8988T (cell line): ENCODE measurements at regions not wholly inside any gene's neighbourhood (a gene's known extent, or its start where the extent isn't known, plus 50 kb on each side); places are given as distances from the start of the nearest gene placed in this dataset.
"Not testable (repeated sequence)": the region's sequence is repeated elsewhere in the genome, so short reads cannot be mapped to it uniquely, and the experiment has no call there.

Experiments used
- DNase-seq: peaks from one replicate; pipeline ENCODE4 v3.0.0; 2011

DNA sequence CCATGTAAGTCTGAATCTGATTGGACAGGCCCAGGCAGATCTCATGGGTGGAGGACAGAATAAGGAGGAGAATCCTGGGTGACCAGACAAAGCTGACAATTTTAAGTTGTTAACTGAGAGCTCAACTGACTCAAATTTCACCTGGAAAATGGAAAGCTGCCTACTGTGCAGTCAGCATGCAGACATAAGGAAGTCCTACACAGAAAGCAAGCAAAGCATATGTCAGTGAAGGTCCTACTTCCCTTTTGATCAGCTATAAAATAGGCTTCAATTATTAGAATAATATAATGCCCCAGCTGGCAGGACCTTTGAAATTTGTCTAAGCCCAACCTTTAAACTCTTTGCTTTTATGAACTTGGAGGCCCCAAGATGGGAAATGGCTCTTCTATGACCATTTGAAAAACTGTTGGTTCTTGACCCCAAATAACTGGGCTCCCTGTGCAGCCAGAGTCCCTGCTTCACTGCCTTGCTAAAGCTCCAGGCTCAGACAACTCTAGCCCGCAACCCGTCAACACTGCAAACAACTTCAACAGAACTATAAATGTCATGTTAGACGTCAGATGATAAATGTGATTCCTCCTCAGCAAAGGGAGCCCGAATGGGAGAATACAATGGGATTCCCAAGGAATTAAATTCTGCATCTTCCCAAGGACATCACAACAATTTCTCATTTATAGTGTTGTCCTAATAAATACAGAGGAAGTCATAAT is 118.9 kb upstream of the ADRA1B start:
- no peak for DNase-seq

- DNase-seq, result no peak
Measured at GRCh38 chr5:159799701-159800100, 116.6 kb upstream of the ADRA1B start.

DNA sequence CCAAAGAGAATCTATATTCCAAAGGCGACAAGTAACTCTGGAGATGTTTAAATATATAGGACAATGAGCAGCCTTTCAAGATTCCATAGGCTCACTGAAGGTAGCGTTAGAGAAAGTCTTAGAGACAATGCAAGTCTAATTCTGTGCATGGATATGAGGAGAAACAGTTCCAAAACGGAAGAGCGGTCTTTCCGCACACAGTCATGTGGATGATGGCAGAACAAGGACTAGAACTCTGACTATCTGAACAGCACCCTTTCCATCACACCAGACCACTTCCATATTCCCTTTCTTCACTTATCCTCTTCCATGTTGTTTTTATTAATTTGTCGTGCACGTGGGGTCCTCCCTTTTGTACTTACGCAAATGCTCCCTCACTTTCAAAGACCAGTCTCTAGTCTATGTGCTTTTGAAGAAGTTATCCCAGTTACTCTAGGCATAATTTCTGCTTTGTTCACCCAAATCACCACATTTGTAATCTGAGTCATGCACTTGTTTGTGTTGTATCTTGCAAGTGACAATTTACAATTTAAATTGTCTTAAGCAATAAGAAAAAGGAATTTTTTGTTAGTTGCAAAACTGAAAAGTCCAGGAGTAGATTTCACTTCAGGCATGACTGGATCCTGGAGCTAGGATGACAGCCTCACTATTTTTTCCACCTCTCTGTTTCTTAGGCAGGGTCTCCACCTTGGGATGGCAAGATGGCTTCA is 116.0 kb upstream of the ADRA1B start:
- DNase-seq, result no peak

DNA sequence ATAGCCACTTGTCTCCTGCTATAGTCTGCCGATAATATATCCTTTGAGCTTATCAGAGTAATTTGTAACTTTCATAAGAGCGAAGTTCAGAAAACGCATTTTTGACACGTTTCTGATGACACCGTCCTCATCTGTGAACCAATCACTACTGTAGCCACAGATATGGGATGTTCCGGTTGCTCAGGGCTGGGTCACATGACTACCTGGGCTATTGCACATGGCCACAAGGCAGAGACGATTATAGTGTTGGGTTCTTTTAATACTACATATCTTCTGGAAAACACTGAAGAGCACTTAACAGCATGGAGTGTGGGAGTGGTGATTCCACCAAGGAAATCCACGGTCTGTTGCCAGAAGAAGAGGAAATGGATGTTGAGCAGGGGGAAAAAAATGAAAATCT is 115.0 kb upstream of the ADRA1B start:
- no peak for DNase-seq

DNA sequence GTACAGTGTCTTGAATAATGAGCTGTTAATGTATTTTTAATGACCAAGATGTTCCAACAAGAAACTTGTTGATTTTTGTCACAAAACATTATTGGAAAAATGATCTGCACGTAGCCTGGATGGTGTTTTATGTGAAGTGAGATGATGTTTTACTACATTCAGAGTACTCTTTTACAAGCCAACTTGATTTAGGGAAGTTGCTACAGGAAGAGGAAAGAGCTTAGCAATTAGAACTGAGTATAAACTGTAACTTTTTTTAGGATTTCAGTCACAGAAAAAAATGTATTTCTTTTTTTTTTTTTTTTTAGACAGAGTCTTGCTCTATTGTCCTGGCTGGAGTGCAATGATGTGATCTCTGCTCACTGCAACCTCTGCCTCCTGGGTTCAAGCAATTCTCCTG is 113.6 kb upstream of the ADRA1B start:
- DNase-seq, result no peak

GRCh38 chr5:159804121-159804520 is 112.2 kb upstream of the ADRA1B start:
- no peak for DNase-seq

DNA sequence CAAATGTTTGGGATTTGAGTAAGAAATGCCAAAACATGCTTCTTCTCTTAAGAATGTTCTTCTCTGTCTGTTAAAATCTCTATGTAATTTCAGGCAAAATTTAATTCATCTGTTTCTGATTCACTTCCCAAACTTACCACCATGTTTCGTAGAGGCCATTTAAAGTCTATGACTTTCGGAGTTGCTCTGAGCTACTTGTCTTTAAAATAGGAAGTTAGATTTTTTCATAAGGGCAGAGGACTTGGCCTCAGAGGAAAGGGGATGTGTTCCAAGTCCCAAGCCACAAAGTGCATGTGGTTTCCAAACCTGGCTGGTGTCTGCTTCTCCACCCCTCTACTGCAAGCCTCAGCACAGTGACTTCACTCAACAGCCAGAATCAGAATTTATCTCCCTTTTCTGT is 111.3 kb upstream of the ADRA1B start:
- no peak for DNase-seq

DNA sequence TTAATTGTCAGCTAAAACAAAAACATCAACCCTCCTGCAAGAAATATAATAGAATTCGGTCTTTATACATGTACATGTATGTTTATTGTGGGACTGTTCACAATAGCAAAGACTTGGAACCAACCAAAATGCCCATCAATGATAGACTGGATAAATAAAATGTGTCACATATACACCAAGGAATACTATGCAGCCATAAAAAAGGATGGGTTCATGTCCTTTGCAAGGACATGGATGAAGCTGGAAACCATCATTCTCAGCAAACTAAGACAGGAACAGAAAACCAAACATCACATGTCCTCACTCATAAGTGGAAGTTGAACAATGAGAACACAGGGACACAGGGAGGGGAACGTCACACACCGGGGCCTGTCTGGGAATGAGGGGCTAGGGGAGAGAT is 109.1 kb upstream of the ADRA1B start:
- not testable (repeated sequence) for DNase-seq

DNA sequence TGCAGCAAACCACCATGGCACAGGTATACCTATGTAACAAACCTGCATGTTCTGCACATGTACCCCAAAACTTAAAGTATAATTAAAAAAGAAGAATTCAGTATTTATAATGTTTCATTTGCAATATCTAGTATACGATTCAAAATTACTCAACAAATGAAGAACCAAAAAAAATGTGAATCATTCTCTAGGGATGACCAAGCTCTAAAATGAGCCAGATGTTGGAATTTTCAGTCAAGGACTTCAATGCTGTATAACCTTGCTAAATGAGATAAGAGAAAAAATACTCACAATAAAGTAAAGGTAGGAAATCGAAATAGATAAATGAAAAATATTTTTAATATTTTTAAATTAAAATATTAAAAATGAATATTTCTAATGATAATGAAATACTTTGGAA is 108.7 kb upstream of the ADRA1B start:
- DNase-seq, result no peak

DNA sequence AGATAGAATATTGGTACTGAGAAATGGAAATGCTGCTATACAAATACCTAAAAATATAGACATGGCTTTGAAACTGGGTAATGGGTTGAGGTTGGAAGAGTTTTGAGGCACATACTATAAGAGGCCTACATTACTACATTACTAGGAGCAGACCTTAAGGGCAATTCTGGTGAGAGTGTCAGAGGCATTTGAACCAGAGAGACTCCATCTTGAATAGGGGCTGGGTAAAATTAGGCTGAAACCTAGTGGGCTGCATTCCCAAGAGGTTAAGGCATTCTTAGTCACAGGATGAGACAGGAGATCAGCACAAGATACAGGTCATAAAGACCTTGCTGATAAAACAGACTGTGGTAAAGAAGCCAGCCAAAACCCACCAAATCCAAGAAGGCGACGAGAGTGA is 104.6 kb upstream of the ADRA1B start:
- DNase-seq, result no peak

DNA sequence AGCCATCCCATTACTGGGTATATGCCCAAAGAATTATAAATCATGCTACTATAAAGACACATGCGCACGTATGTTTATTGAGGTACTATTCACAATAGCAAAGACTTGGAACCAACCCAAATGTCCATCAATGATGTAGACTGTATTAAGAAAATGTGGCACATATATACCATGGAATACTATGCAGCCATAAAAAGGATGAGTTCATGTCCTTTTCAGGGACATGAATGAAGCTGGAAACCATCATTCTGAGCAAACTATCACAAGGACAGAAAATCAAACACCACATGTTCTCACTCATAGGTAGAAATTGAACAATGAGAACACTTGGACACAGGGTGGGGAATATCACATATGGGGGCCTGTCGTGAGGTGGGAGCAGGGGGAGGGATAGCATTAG is 103.5 kb upstream of the ADRA1B start:
- DNase-seq, result not testable (repeated sequence)

GRCh38 chr5:159814222-159814621 is 102.1 kb upstream of the ADRA1B start:
- DNase-seq, result no peak

DNA sequence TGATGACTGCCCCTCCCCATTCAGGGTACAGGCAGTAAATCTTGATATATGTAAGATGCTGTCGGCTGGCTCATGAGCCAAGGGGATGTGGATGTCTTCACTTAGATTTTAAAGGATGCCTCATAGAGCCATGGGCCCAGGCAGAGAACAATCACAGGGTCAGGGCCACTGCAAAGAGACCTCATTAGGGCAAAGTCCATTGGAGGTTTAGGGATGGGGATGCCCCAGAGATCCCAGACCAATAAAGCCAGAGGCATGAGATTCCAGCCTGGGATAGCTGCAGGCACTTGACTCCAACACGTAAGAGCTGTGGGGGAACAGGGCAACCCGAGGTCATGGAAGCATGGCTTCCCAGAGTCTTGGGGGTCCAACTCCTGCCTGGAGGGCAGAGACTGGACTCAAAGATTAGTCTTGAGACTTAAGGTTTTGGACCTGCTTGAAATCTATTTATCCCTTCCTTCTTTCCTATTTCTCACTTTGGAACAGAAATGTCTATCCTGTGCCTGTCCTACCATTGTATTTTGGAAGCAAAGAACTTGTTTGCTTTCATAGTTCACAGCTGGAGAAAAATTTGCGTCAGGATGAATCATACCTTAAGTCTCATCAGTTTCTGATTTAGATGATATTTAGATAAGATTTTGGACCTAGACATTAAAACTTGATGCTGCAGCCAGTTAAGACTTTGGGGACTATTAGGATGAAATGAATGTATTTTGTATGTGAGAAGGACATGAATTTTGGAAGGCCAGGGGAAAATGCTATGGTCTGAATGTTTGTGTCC is 101.3 kb upstream of the ADRA1B start:
- DNase-seq, result no peak

- no peak for DNase-seq
Measured at GRCh38 chr5:159817262-159818029, 98.8 kb upstream of the ADRA1B start.

DNA sequence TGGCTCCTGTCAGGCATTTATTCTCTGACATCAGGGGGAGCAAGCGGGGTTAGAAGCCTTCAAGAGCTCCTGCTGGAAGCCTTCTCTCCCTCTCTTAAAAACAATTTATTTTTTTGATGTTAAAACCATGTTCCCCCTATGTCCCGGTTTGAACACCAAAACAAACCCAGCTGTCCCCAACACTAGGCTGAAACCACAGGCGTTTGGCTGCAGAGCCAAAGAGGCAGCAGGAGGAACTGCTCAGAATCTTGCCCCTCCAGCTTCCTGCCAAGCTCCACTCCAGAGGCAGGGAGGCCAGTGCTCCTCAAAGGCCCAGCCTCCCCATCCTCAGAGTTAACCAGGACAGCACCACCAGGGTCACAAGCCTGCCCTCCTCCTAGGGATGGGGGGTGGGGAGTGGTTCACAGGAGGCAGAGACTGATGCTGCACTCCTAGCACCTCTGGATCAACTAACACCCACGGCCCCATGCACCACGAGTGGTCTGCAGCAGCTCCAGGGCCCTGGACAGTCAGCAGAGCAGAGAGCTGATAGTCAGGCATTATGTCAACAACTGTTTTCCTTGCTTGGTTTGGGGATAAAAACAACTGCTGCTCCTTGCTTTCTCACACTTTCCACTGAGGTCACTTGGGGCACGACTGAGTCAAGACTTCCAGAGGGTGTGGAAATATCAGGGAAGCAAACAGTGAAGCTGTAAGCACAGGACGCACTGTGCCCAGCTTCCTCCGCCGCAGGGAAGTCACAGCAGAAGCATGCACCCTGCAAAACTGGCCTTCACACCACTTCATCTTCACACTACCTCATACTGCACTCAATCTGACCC is 96.5 kb upstream of the ADRA1B start:
- DNase-seq, result no peak

- no peak for DNase-seq
Measured at GRCh38 chr5:159820692-159821091, 95.6 kb upstream of the ADRA1B start.

DNA sequence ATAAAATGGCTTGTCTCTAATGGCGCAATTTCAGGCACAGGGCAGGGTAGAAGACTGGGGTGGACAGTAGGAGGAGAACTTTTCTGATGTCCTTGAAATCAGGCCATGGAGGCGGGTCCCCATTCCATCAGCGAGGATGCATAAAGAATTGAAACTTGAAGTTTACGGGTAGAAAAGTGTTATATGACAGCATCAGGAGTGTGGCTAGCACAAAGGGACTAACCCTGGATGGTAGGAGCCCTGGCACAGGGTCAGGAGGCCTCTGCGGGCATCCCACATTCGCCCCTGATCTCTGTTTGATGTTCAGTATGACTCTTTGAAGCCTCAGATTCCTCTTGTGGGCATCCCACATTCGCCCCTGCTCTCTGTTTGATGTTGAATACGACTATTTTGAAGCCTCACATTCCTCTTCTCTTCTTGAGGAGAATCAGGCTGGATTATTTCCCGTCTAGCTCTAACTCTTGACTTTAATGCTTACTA is 94.8 kb upstream of the ADRA1B start:
- DNase-seq, result no peak

DNA sequence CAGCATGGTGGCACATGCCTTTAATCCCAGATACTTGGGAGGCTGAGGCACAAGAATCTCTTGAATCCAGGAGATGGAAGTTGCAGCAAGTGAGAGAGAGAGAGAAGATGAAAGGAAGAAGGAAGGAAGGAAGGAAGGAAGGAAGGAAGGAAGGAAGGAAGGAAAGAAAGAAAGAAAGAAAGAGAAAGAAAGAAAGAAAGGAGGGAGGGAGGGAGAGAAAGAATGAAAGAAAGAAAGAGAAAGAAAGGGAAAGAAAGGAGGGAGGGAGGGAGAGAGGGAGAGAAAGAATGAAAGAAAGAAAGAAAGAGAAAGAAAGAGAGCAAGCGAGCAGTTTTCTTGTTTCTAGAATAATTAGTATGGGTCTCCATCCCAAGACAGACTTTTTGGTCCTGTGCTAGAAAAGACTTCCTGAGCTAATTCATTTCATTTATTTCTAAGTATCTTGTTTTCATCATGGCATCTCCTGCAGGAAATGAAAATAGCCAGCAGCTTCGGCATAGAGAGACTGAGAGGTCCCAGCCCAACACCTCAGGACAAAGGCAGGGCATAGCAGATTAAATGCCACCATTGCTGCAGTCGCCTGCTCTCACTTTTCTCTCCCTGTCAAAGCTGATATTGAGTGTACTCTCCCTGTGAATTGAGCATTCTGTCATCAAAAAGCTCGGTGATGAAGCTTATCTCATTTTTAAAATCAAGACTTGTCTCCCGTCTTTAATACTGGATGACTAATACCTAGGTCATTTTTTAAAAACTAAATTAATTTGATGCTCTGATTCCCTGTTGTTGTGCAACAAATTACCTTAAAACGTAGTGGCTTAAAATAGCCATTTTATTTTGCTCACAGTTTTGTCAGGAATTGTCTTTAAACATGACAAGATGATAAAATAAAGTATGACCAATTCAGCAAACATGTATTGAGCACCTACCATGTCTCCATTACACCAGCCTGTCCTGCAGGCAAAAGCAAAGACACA is 91.8 kb upstream of the ADRA1B start:
- DNase-seq, result no peak

DNA sequence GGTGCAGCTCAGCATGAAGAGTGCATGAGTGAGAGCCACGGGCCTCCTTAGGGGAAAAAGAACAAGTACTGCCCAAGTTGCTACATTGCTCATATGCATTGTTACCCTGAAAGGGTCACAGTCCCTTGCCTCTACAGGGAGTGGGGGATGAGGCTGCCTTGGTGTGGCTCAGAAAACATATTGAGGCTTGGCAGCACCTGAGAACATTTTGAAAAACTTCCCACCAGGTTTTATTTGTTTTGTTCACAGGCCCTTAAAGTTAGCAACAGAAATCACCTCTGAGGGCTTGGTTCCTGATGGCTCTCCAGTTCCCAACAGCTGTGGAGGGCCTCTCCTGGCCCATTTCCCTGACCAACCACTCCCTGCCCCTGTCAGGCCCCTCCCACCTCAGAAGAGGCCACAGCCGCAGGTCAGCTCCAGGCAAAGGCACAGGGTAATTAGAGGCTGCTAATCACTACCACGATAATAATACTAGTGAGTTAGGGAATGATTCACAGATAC is 90.7 kb upstream of the ADRA1B start:
- DNase-seq, result no peak

- DNase-seq, result peak; percentile 41
Measured at GRCh38 chr5:159826351-159827214, 89.7 kb upstream of the ADRA1B start.
